HepG2 (cell line): ENCODE measurements at regions not wholly inside any gene's neighbourhood (a gene's known extent, or its start where the extent isn't known, plus 50 kb on each side); places are given as distances from the start of the nearest gene placed in this dataset.

Source experiments
- ATF5 ChIP-seq: sonication (generic); formaldehyde crosslinking; IDR thresholded peaks from 2 replicates; pipeline ENCODE4 v1.4.0; 2020; ENCODE audit warnings: mild to moderate bottlenecking, low read depth, missing genetic modification reagents
- BHLHE40 ChIP-seq: IDR thresholded peaks from 2 replicates; pipeline ENCODE4 v1.6.1; 2011; ENCODE audit warnings: low read length, improper control_type of control experiment
- CTCF ChIP-seq: sonication (generic); formaldehyde crosslinking; IDR thresholded peaks from 2 replicates; pipeline ENCODE4 v1.5.0; 2020; ENCODE audit warnings: mild to moderate bottlenecking, missing genetic modification reagents, moderate library complexity
- ETV6 ChIP-seq: sonication (generic); formaldehyde crosslinking; conservative IDR thresholded peaks from 2 replicates; pipeline ENCODE4 v1.4.0; 2020; ENCODE audit warnings: missing genetic modification reagents
- HDAC6 ChIP-seq: fragments of 200-600 bp; sonication (generic); IDR thresholded peaks from 2 replicates; pipeline ENCODE4 v1.7.0; 2017; ENCODE audit warnings: mild to moderate bottlenecking, antibody characterized with exemption, low read length, low read depth
- JUND ChIP-seq: sonication (generic); formaldehyde crosslinking; IDR thresholded peaks from 2 replicates; pipeline ENCODE4 v1.8.0; 2022; ENCODE audit warnings: mild to moderate bottlenecking, missing genetic modification reagents
- MBD4 ChIP-seq: IDR thresholded peaks from 2 replicates; pipeline ENCODE4 v1.6.1; 2012; ENCODE audit warnings: low read length, inconsistent platforms, borderline replicate concordance
- NFATC3 ChIP-seq: sonication (generic); formaldehyde crosslinking; IDR thresholded peaks from 2 replicates; pipeline ENCODE4 v1.5.1; 2020; ENCODE audit warnings: mild to moderate bottlenecking, missing genetic modification reagents
- SIN3A ChIP-seq: IDR thresholded peaks from 2 replicates; pipeline ENCODE4 v1.6.1; 2011; ENCODE audit warnings: low read depth, mild to moderate bottlenecking, control low read depth, low read length, borderline replicate concordance
- SOX6 ChIP-seq, 2 experiments: fragments of 450-650 bp in 1 of 2; sonication (generic) in 1 of 2; formaldehyde crosslinking in 1 of 2; IDR thresholded peaks; 2 replicates each; pipeline versions ENCODE4 v1.4.0 to v1.6.1; 2017 to 2020; ENCODE audit warnings: antibody characterized with exemption in 1 of 2, mild to moderate bottlenecking in 1 of 2, missing genetic modification reagents in 1 of 2
- ZNF274 ChIP-seq: sonication (generic); formaldehyde crosslinking; IDR thresholded peaks from 2 replicates; pipeline ENCODE4 v1.5.1; 2020; ENCODE audit warnings: mild to moderate bottlenecking, missing genetic modification reagents
- ZNF510 ChIP-seq: sonication (generic); formaldehyde crosslinking; IDR thresholded peaks from 2 replicates; pipeline ENCODE4 v1.4.0; 2020; ENCODE audit warnings: low read depth, mild to moderate bottlenecking, missing genetic modification reagents
- ZNF790 ChIP-seq: sonication (generic); formaldehyde crosslinking; IDR thresholded peaks from 2 replicates; pipeline ENCODE4 v1.8.0; 2022; ENCODE audit warnings: missing genetic modification reagents, mild to moderate bottlenecking, borderline replicate concordance
- ZSCAN30 ChIP-seq: sonication (generic); formaldehyde crosslinking; IDR thresholded peaks from 2 replicates; pipeline ENCODE4 v1.5.0; 2020; ENCODE audit warnings: mild to moderate bottlenecking, missing genetic modification reagents

GRCh38 chr6:118714756-118715155, 63.4 kb upstream of the CEP85L start:
- TF ChIP-seq ZSCAN30 (CRISPR knock-in tag) (no peak), ZNF274 (CRISPR knock-in tag) (no peak), BHLHE40 (no peak), CTCF (CRISPR knock-in tag) (no peak), ZNF510 (CRISPR knock-in tag) (no peak), HDAC6 (no peak), SIN3A (no peak), ATF5 (CRISPR knock-in tag) (no peak), ETV6 (CRISPR knock-in tag) (no peak), MBD4 (no peak), SOX6 (IDR thresholded peaks at IDR 0.05) (no peak), SOX6 (CRISPR knock-in tag; IDR thresholded peaks at IDR 0.05) (no peak), ZNF790 (CRISPR knock-in tag) (no peak), NFATC3 (CRISPR knock-in tag) (no peak), JUND (no peak)
